ENCODE measurements at regions not wholly inside any gene's neighbourhood (a gene's known extent, or its start where the extent isn't known, plus 50 kb on each side); places are given as distances from the start of the nearest gene placed in this dataset.

- no peak for TF ChIP-seq CTCF (IDR thresholded peaks at IDR 0.05; ENCODE audit: borderline replicate concordance, insufficient read depth, low read depth, low read length)
These were observed 781.9 kb upstream of the GALNTL6 start for GRCh38 chr4:171031338-171031737.

GRCh38 chr4:171025776-171026175 lies 787.4 kb upstream of the GALNTL6 start:
- no peak for TF ChIP-seq CTCF (IDR thresholded peaks at IDR 0.05; ENCODE audit: borderline replicate concordance, insufficient read depth, low read depth, low read length)
- H3K4me3 ChIP-seq (ENCODE audit: low read depth, low read length): no peak overlapping the region

More at GRCh38 chr4:171031338-171031737, 781.9 kb upstream of the GALNTL6 start:
- H3K4me3 ChIP-seq (ENCODE audit: low read depth, low read length): no peak overlapping the region

- no peak overlapping the region for H3K4me3 ChIP-seq (ENCODE audit: low read depth, low read length)
- TF ChIP-seq CTCF (IDR thresholded peaks at IDR 0.05; ENCODE audit: borderline replicate concordance, insufficient read depth, low read depth, low read length): no peak
These were observed 787.9 kb upstream of the GALNTL6 start for GRCh38 chr4:171025343-171025742.

- no peak for TF ChIP-seq CTCF (IDR thresholded peaks at IDR 0.05; ENCODE audit: borderline replicate concordance, insufficient read depth, low read depth, low read length)
- H3K4me3 ChIP-seq (ENCODE audit: low read depth, low read length): no peak overlapping the region
These were observed 788.4 kb upstream of the GALNTL6 start for GRCh38 chr4:171024720-171025303.

GRCh38 chr4:171022824-171023230 lies 790.4 kb upstream of the GALNTL6 start:
- no peak overlapping the region for H3K4me3 ChIP-seq (ENCODE audit: low read depth, low read length)
- TF ChIP-seq CTCF (IDR thresholded peaks at IDR 0.05; ENCODE audit: borderline replicate concordance, insufficient read depth, low read depth, low read length): no peak

GRCh38 chr4:171017593-171017992 lies 795.6 kb upstream of the GALNTL6 start:
- no peak for TF ChIP-seq CTCF (IDR thresholded peaks at IDR 0.05; ENCODE audit: borderline replicate concordance, insufficient read depth, low read depth, low read length)
- no peak overlapping the region for H3K4me3 ChIP-seq (ENCODE audit: low read depth, low read length)

- no peak for TF ChIP-seq CTCF (IDR thresholded peaks at IDR 0.05; ENCODE audit: borderline replicate concordance, insufficient read depth, low read depth, low read length)
- no peak overlapping the region for H3K4me3 ChIP-seq (ENCODE audit: low read depth, low read length)
These were observed 797.1 kb upstream of the GALNTL6 start for GRCh38 chr4:171016145-171016544.
